ENCODE measurements at regions not wholly inside any gene's neighbourhood (a gene's known extent, or its start where the extent isn't known, plus 50 kb on each side); places are given as distances from the start of the nearest gene placed in this dataset.

- no peak for TF ChIP-seq CTCF (optimal IDR thresholded peaks at IDR 0.05 in 1 of 3, IDR thresholded peaks at IDR 0.05 in 1 of 3, conservative IDR thresholded peaks at IDR 0.05 in 1 of 3; ENCODE audit: extremely low read depth in 1 of 3, insufficient read depth in 2 of 3, low read length in 3 of 3)
- TF ChIP-seq EZH2 (IDR thresholded peaks at IDR 0.05; ENCODE audit: low read length), result no peak
Observed at GRCh38 chr12:25824734-25825133, 133.7 kb upstream of the RASSF8 start.
